ENCODE measurements at regions not wholly inside any gene's neighbourhood (a gene's known extent, or its start where the extent isn't known, plus 50 kb on each side); places are given as distances from the start of the nearest gene placed in this dataset.

DNA sequence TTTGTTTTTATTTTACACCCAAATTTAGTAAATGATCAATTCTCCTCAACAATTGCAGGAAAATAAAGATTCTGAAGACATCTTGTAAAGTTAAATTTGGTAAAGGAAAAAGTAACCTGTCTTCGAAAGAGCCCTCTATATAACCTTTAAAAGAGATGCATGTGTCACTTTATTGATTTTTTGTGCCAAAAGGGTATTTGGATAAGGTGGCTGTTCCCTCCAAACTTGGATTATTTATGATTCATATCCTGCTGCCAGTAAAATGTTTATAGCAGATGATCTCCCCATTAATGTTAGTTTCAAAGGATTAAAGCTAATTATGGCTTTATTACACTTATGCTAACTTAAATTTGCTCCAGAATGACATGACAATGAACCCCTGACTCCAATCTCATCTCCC, 98.8 kb downstream of the DUSP6 start:
- DNase-seq: no peak

- DNase-seq: no peak
Observed at GRCh38 chr12:89252284-89252683, 100.0 kb downstream of the DUSP6 start.

DNA sequence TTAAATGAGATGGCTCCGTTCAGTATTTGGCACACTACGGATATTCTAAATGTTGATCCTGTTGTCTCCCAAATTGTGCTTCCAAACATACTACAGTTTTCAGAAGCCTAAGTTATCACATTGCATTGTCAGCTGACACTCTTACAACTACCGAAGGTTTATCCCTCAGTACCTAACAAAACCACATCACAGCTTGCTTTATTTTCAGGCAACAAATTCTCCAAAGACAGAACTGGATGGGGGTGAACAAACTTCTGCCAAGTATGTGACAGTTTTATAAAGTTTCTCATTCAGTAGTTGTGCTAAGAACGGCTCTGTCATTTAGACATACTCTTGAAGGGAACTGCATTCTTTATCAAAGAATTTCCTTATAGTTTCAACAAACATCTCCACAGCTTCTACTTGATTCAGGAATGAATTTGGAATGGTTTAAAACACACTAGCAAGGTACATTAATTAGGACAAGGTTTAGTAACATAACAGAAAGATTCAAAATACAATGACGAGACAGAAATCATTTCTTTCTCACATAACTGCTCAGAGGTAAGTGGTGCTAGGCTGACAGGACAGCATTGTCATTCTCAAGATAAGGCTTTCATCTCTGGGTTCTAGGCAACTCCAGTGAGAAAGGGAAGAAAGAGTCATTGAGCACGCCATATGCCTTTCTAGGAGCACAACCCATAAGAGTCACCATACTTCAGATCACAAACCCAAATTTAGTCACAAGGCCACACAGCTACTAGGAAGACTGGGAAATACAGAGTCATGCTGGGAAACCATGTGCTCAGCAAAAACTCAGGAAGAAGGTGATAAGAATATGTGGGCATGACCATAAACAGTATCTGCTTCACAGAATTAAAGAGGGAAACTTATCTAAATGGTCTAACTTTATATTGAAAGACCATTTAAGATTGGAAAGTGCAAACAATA, 100.7 kb downstream of the DUSP6 start:
- no peak for DNase-seq

DNA sequence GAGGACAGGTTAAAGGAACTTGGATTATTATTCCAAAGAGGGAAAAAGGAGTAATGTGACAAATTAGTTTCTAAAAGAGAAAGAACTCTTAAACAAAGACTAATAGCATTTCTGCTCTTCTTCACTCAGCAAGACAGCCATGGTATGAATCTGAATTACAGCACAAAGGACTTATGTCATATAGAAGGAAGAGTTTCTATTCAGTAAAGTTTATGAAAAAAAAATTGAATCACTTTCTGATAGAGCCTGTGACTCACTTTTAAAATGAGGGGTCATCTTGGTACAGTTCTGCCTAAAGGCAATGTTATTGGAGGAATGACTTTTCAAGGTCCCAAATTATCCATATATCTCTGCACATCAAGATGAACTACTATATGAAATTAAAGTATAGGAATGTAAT, 101.7 kb downstream of the DUSP6 start:
- DNase-seq: no peak

- DNase-seq: no peak
Observed at GRCh38 chr12:89250213-89250612, 102.1 kb downstream of the DUSP6 start.

- DNase-seq: no peak
Observed at GRCh38 chr12:89247967-89248366, 104.3 kb downstream of the DUSP6 start.

DNA sequence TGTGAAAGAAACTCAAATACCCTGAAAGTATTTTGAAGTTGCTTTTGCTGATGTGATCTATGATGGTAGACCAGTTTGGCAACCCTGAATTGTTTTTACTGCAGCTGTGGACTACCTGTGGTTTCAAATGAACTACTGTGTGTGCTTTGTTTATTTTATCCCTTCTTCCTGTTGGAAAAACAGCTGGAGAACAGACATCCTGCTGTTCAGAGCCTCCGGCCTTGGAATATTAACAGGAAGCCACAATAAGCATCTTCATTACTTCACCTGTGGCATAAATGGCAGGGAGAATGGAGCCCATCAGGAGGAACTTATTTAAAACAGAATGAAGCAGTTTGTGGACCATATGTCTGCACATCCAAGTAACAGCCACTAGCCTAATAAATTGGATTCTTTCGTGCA, 104.8 kb downstream of the DUSP6 start:
- DNase-seq: no peak

DNA sequence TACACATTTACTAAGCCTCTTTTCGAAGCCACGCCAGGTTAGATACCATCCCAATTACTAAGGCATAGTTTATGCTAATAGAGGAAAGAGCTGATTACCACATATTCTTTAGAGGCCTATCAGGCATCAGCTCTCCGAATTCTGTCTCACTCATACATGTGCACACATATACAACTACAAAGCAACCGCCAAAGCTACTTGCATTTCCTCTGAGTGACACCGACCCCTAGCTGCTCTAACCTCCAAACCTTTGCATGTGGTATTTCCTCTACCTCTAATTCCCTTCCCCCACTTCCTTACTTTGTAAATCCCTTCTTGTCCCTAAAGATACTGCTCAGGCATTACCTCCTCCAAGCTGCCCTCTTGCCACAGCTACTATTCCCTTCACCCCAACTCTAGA, 107.2 kb downstream of the DUSP6 start:
- DNase-seq: no peak

DNA sequence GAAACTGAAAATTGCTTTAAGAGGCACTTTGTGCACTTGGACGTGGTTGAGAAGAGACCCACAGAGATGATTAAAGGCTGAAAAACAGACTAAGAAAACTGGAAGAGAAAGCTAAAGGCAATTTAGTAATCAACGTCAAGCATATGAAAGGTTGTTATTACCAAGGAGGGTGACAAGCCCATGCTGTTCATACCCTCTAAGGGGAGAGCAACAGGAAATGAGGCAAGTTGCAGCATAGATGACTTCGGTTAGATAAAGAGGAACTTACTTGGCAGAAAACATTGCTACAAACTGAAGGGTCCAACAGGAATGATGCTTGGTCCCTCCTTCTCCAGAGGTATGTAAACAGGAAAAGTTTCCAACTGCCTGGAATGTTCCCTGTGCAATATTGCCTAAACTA, 107.8 kb downstream of the DUSP6 start:
- no peak for DNase-seq

DNA sequence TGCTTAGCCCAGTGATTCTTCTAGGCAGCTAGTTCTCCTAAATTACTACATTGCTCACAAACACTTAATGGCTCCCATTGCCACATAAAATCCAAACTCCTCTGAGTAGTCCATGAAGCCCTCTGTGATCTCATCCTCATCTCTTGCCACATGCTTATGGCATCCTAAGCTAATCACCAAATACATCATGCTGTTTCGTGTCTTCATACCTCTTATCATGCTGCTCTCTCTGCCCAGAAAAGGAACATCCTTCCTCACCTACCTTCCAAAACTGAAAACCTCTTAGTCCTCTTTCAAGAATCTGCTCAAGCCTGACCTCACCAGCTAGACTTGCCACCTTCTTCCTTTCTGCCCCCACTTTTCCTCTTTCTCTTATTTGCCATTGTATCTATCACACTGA, 108.5 kb downstream of the DUSP6 start:
- DNase-seq: no peak

DNA sequence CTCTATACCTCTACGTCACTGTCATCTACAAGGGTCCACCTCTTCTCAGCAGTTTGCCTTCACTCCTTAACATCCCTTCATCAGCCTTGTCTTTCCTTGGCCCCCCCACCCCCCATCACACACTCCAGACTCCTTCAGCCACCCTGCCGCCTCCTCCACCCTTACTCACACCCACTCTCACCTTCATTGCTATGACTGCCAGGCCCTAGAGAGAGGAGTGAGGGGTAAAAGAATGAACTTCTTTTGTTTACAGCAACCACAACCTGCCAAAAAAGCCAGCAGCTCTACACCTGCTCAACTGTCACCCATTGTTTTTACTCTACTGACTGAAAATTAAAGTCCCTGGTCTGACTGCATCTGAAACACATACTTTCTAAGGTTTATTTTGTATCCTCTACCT, 112.8 kb downstream of the DUSP6 start:
- no peak for DNase-seq

- DNase-seq: no peak
Observed at GRCh38 chr12:89238593-89238992, 113.7 kb downstream of the DUSP6 start.

DNA sequence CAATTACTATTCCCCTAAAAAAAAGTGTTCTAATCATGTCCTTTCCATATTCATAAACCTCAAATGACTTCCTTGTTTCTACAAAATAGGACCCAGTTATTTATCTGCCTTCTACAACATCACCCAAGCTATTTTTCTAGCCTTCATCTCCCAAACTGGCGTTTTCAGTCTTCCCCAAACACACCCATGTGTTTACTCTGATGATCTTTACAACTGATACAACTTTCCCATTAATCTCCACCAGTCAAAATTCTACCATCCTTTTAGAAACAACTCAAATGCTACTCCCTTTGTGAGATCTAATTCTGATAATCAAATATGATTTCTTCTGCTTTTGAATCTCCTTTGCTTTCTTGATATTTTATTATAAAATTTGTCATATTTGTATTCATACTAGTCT, 114.5 kb downstream of the DUSP6 start:
- DNase-seq: no peak

GRCh38 chr12:89236748-89237383, 115.4 kb downstream of the DUSP6 start:
- no peak for DNase-seq

GRCh38 chr12:89236237-89236636, 116.1 kb downstream of the DUSP6 start:
- DNase-seq: no peak

GRCh38 chr12:89235189-89235993, 116.9 kb downstream of the DUSP6 start:
- no peak for DNase-seq

GRCh38 chr12:89234324-89235114, 117.8 kb downstream of the DUSP6 start:
- DNase-seq: no peak

GRCh38 chr12:89231686-89232085, 120.6 kb downstream of the DUSP6 start:
- no peak for DNase-seq

DNA sequence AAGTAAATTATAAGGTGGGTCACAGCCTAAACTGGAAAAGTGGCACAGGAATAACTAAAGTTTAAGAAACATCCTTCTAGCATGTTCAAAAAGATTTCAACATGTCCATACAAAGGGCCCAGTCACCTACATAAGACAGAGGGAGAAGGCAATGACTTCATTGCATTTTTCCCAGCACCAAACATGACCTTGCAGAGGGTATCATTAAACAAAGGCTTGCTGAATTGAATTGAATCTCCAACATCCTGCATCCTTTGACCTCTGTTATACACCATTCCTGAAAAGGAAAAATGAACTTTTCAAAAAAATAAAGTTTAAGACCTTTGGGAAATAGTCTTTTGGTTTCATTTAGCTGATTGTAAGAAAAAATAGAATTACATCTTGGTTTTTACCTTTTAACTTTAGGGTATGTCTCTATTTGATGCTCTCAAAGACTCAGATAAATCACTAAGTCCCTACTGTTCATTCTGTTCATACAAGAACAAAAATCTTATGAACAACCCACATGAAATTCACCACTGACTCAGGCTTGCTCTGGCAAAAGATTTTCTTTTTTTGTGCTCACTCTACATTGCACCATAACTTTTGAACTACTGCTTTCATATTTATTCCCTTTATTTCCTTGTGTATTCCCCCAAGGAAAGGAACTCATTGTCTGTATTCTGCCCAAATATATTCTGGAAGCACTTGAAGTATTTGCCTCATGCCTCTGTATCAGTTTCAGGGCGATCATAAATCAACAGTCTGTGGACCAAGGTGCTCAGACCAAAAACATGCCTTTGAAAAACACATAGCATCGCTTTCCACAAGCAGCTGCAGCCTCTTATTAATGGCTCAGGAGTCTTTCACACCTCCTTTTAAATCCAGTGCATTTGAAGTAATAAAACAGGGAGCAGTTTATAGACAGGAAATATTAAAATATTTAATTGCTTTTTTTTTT, 121.7 kb downstream of the DUSP6 start:
- no peak for DNase-seq

DNA sequence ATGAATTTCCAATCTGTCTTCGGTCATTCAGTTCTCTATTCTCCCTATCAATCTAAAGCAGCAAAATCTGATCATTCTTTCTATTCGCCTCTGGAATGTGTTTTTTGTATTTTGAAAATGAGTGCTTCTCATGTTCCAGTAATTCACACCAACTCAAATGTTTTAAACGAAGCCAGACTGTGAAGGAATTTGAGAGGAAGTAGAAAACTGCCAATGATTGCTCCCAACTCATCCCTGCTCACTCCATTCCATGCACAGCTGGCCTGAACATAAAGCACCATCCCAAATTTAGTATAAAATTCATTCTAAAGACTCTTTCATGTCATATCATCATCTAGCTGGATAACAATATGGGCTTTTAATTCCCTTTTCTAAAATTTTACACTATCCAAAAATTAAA, 123.8 kb downstream of the DUSP6 start:
- DNase-seq: no peak

DNA sequence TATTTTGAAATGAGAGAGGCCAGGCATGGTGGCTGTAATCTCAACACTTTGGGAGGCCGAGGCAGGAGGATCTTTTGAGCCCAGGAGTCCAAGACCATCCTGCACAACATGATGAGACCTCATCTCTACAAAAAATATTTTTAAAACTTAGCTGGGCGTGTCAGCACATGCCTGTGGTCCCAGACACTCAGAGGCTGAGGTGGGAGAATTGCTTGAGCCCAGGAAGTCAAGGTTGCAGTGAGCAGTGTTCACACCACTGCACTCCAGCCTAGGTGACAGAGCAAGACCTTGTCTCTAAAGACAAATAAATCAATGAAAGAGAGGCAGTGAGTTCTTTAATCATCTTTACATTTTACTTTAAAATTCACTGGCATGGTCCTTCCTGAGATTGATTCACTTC, 124.5 kb downstream of the DUSP6 start:
- DNase-seq: no peak
